ENCODE measurements at regions not wholly inside any gene's neighbourhood (a gene's known extent, or its start where the extent isn't known, plus 50 kb on each side); places are given as distances from the start of the nearest gene placed in this dataset.

- no peak overlapping the region for H3K4me3 ChIP-seq (ENCODE audit: low read depth, low read length)
- no peak for DNase-seq (ENCODE audit: low read depth, low spot score)
- TF ChIP-seq CTCF (IDR thresholded peaks at IDR 0.05; ENCODE audit: low read depth, low read length): no peak
- in situ Hi-C loops (cut with HindIII; ENCODE audit: low sequenced_read_pairs): no loop called here
Measured at GRCh38 chr2:207260947-207261346, 95.2 kb upstream of the KLF7 start.

- in situ Hi-C loops (cut with HindIII; ENCODE audit: low sequenced_read_pairs): no loop called here
- DNase-seq (ENCODE audit: low read depth, low spot score): no peak
- no peak for TF ChIP-seq CTCF (IDR thresholded peaks at IDR 0.05; ENCODE audit: low read depth, low read length)
- no peak overlapping the region for H3K4me3 ChIP-seq (ENCODE audit: low read depth, low read length)
Measured at GRCh38 chr2:207264310-207264709, 98.6 kb upstream of the KLF7 start.

- no peak for DNase-seq (ENCODE audit: low read depth, low spot score)
- in situ Hi-C loops (cut with HindIII; ENCODE audit: low sequenced_read_pairs): no loop called here
- TF ChIP-seq CTCF (IDR thresholded peaks at IDR 0.05; ENCODE audit: low read depth, low read length): no peak
- no peak overlapping the region for H3K4me3 ChIP-seq (ENCODE audit: low read depth, low read length)
Measured at GRCh38 chr2:207265332-207265731, 99.6 kb upstream of the KLF7 start.

- in situ Hi-C loops (cut with HindIII; ENCODE audit: low sequenced_read_pairs): no loop called here
- no peak for TF ChIP-seq CTCF (IDR thresholded peaks at IDR 0.05; ENCODE audit: low read depth, low read length)
- DNase-seq (ENCODE audit: low read depth, low spot score): no peak
- no peak overlapping the region for H3K4me3 ChIP-seq (ENCODE audit: low read depth, low read length)
Measured at GRCh38 chr2:207265869-207266268, 100.1 kb upstream of the KLF7 start.

- DNase-seq (ENCODE audit: low read depth, low spot score): no peak
- no peak overlapping the region for H3K4me3 ChIP-seq (ENCODE audit: low read depth, low read length)
- TF ChIP-seq CTCF (IDR thresholded peaks at IDR 0.05; ENCODE audit: low read depth, low read length): no peak
- in situ Hi-C loops (cut with HindIII; ENCODE audit: low sequenced_read_pairs): no loop called here
Measured at GRCh38 chr2:207266648-207267047, 100.9 kb upstream of the KLF7 start.

GRCh38 chr2:207269038-207269437 lies 103.3 kb upstream of the KLF7 start:
- no peak overlapping the region for H3K4me3 ChIP-seq (ENCODE audit: low read depth, low read length)
- in situ Hi-C loops (cut with HindIII; ENCODE audit: low sequenced_read_pairs): no loop called here
- DNase-seq (ENCODE audit: low read depth, low spot score): no peak
- no peak for TF ChIP-seq CTCF (IDR thresholded peaks at IDR 0.05; ENCODE audit: low read depth, low read length)

Measured in astrocyte of the spinal cord (primary cell).